ENCODE measurements at regions not wholly inside any gene's neighbourhood (a gene's known extent, or its start where the extent isn't known, plus 50 kb on each side); places are given as distances from the start of the nearest gene placed in this dataset.

DNA sequence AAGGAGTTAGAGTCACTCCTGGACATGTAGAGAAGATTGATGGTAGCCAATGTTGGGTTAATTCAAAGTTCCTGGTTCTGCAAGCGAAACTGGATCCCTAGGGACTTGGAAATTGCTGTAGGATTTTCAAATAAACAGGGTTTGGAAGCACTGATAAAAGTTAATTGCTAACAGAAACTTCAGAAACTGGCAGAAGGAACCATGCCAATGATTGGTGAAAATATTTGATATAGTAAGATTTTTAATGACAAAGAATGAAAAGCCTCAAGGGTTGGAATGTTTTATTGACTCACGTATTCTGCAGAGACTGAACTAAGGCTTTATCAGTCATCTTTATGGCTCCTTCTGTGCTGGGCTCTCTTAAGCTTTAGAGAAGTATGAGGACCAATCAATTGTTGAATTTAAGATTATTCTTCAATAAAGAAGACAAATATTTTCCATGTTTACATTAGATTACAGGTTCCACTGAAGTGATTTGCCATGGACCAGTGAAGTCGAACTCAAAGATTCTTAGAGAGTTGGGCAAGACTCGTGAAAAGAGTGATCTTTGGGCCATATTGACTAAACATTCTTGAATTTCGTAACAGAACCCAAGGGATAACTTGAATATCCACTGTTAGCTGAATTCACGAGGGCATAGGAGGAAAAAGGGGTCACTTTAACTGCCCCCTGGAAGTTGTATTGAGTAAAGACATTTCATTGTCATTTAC, 371.4 kb downstream of the HDGFL1 start:
- DNase-seq (no peak), ATAC-seq (no peak)

DNA sequence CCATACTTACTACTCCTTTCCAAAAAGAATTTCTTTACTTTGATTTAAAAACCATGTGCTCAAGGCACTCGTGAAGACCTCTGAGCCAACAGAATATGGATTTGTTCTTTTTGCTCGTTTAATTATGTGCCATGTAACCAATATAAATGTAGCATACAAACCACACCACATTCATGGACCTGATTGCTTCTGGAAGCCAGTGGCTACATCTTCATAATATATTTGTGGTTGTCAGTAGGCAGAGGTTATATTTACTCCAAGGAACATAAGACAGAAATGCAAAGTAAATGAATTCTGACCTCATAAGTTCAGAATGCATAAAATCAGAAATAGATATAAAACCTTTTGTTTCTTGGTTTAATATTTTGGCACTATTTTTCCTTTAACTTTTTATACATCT, 373.0 kb downstream of the HDGFL1 start:
- DNase-seq, result no peak
- no peak for ATAC-seq

GRCh38 chr6:22943327-22943726, 374.0 kb downstream of the HDGFL1 start:
- ATAC-seq (no peak), DNase-seq (no peak)

DNA sequence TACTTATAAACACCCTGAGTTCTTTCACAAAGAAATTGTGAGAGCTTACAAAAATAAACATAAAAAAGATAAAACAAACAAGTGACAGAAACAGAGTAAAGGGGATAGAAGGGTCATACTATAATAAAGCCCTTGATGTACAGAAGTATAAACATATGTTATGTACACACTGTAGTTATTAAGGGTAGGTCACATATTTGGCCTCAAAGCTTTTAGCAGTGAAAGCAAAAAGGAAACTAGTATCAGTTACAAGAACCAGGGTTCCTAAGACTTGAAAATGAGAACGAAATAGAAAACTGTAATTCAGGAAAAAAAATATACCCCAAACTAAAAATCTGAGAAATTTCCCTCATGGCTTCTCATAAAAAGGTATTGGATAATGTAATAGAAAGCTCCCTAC, 380.6 kb downstream of the HDGFL1 start:
- DNase-seq (no peak), ATAC-seq (no peak)

DNA sequence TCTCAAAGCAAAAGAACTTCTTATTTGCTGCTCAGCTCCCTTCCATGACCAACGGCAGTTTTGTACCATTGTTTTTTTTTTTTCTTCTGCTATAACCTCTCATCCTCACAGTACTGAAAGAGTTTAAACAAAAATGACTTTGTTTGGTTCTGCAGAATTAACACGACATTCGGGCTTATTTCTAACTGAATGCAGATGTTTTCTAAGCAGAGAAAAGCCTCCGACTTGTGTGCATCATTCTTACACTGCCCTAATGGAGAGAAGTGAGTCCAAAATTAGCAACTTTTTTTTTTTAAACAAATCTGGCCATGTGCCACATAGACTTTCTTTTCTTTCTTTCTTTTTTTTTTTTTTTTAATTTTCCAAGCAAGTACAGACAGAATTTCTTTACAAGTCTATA, 382.7 kb downstream of the HDGFL1 start:
- DNase-seq, result no peak
- ATAC-seq, result no peak

DNA sequence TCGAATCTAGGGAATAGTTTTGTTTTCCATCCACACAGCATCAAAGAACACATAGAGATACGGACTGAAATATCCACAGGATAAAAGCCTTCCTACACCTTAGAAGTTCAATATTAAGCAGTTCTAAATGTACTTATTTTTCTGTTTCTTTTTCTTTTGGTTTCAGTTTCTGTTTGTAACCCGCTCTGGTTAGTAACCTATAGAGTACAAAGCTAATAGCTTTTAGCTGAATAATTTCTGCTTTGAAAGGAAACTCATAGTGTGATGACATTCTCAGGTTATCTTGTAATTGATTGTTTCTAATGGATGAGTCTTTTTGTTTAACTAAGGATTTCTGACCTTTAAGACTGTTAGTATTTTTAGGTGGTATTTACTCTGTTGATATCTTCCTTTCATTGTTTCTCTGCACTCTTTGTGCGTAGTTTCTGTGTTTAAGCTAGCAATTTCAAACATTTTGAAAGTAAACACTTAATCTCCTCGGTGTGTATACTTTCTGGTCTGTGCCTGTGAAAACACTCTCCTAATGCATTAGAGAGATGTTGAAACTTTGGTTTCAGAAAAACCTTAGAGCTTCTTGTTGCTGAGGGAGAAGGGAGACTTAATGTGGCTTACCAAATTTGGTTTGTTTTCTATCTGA, 385.5 kb downstream of the HDGFL1 start:
- ATAC-seq (no peak), DNase-seq (no peak)

- ATAC-seq (no peak), DNase-seq (no peak)
Observed at GRCh38 chr6:22956029-22956681, 386.8 kb downstream of the HDGFL1 start.

- no peak for ATAC-seq
- no peak for DNase-seq
Observed at GRCh38 chr6:22958677-22959076, 389.3 kb downstream of the HDGFL1 start.

DNA sequence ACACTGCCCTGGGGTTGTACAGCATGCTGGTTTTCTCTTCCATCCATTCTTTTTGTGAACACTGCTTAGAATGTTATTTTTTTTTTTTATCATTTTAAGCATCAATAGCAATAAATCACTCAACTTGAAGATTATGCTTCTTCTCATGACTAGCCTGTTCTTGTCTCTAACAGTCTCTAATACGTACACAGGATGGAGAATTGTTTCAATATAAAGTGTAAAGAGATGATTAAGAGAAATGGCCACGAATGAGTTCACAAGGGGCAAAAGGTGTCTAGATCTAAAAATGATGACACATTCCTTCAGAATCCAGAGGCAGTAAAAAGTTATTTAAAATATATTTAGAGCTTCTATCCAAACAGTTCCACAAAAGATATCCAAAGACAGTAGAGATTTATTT, 390.2 kb downstream of the HDGFL1 start:
- ATAC-seq (no peak), DNase-seq (no peak)

- DNase-seq (no peak), ATAC-seq (no peak)
Observed at GRCh38 chr6:22964334-22964733, 395.0 kb downstream of the HDGFL1 start.

DNA sequence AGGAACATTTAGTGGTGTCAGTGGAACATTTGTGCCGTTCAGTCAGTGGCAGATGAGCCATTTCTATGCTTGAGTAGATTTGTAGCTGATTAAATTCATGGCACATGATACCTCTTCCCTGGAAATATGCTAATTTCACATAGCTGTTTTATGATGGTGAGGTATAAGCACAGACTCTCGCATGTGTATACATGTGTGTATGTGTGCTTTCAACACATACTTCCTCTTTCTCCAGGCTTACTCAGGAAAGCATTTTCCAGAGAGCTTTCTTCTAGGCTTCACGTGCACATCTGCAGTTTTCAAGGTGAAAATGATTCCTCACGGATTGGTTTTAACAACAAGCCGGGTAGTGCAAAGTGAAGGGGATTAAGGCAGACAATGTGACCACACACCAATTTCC, 396.5 kb downstream of the HDGFL1 start:
- DNase-seq, result no peak
- no peak for ATAC-seq

DNA sequence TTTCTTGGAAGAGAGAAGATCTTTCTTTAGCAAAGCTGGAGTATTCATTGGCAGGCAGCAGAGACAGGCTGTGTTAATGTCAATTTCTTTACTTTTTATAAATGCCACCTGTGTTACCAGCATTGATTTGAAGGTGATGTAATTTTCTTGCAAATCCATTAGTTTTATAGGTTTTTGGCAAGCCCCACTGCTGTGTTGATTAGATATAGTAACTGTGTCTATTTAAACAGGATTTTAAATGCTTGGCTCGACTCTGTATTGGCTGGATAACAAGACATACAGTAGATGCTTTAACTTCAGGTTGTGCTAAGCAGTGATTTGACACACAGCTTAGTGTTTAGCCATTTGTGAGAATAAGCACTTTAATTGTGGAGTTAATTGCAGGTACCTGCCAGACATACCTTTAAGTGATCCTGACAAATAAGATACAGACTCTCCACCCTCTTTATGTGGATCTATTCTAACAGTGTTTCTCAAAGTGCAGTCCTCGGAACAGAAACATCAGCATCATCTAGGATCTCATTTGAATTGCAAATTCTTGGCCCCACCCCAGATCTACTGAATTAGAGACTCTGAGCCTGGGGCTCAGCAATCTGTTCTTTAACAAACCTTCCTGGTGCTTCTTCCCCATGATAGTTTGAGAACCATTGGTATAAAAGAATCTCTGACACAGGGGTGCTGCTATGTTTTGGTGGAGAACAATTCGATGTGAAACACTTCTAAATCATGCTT, 397.5 kb downstream of the HDGFL1 start:
- ATAC-seq (no peak), DNase-seq (no peak)

DNA sequence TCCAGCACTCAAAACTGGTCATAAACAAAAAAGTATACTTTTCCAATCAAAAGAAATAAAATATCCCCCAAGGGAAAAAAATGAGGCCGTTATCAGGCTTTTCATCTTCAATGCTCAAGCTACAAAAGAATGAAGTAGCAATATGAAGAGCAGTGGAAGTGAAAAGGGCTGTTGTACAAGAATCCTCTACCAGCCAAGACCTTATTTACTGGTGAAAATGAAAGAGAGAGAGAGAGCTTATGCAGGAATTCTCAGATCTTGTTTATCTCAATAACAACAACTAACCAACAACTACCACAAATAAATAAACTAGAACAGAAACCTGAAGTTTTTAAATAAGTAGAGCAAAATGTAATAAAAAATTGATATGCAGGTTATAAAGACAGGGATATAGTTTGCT, 400.6 kb downstream of the HDGFL1 start:
- ATAC-seq, result no peak
- no peak for DNase-seq

- DNase-seq (no peak), ATAC-seq (no peak)
Observed at GRCh38 chr6:22972771-22973170, 403.4 kb downstream of the HDGFL1 start.

GRCh38 chr6:22975079-22975478, 405.7 kb downstream of the HDGFL1 start:
- ATAC-seq, result no peak
- DNase-seq, result no peak

DNA sequence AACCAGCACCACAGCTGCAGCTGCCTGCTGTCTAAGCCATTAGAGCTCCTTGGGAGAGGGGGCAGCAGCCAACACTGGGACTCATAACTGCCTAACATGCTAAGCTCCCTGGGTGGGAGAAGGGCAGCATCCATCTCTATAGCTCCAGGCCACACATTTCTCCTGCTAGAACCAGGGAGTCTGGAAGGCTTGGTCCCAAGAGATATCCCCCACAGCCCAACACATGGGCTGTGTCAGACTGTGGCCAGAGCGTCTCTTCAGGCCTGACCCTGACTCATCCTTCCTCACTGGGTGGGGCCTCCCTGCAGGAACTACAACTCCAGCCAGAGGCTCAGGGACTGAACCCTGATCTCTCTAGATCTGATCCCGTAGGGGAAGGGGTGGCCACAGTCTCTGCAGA, 411.1 kb downstream of the HDGFL1 start:
- DNase-seq, result no peak
- no peak for ATAC-seq

DNA sequence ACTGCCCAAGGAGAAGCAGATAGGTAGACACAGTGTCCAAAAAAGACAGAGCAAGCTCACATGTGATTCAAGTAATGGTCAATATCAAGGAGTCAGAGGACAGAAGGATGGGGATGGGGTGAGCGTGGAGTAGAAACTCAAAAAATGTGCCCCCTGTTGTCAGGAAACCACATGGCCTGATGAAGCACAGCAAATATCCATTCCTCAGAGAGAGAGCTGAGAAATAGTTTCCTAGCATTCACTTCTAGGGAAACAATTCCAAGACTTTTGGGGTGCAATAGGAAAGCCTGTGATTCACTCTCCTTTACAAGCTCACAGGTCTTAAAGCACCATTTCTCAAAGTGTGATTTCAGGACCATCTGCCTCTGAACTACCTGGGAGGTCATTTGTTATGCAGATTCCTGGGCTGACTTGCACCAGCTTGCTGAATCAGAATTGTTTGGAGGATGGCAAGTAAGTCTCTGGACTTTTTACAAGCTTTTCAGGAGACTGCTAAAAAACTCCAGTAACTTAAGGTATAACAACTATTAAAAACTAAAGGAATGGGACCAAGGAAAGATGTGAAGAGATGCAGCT, 432.8 kb downstream of the HDGFL1 start:
- no peak for DNase-seq
- ATAC-seq, result no peak

- DNase-seq (no peak), ATAC-seq (no peak)
Observed at GRCh38 chr6:23003671-23004467, 434.5 kb downstream of the HDGFL1 start.

DNA sequence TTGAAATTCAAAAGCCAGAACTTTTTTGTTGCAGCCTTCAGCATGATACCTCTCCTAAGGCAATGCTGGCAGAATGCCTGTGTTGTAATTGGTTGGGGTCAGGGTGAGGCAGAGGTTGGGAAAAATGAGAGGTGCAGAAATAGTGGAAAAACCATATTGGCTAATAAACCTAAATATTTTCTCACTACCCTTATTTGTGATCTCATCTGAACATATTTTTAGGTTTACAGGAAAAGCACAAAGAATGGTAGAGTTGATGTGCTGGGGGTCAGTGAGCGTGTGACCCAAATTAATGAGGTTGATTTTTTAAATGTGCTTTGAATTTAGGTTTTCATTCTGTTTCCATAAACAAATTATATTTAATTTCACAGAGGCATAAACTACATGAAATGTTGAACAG, 437.3 kb downstream of the HDGFL1 start:
- no peak for ATAC-seq
- no peak for DNase-seq

DNA sequence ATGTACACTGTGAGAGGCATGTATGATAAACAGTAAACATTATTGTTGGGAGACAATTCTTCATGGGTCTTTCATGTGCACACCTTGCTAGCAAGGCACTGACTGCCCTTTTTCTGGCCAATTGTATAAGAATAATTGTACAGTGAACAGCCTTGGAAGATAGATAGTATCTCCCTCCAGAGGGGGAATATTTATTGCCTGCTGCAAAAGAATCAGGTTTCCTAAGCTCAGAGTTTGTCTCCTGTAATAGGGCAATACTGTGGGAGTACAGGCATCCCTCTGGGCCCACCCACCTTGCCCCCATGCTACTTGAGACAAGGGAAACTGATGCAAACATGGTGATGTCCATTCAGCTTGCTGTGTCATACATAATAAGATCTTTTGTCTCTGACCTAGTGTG, 442.2 kb downstream of the HDGFL1 start:
- ATAC-seq (no peak), DNase-seq (no peak)

DNA sequence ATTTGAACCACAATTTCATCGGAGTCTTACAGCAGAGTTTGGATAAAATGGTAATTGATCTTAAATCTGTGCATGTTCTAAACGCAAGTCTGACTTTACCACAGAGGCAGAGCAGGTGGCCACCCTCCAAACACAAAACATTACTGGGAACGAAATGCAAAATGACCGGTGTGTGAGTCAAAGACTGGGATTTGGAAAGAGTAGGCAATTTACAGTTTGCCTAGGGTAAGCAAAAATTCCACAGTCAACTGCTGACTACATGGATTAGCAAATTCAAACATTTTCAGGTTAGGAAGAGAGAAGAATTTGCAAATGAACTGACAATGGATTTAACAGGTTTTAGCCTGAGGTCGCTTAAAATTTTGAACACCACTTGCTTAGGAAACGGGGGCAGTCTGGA, 444.4 kb downstream of the HDGFL1 start:
- DNase-seq (no peak), ATAC-seq (no peak)

- DNase-seq (no peak), ATAC-seq (no peak)
Observed at GRCh38 chr6:23016696-23017095, 447.3 kb downstream of the HDGFL1 start.

Data from stimulated activated naive CD8-positive, alpha-beta T cell treated with anti-CD3 and anti-CD28 coated beads, Interleukin-15, Interleukin-2, amounts not matched to agents 100 U/mL and 50 U/mL, for 24 hours (primary cell).